GM21390 (cell line): ENCODE measurements at regions not wholly inside any gene's neighbourhood (a gene's known extent, or its start where the extent isn't known, plus 50 kb on each side); places are given as distances from the start of the nearest gene placed in this dataset.
"Not testable (repeated sequence)": the region's sequence is repeated elsewhere in the genome, so short reads cannot be mapped to it uniquely, and the experiment has no call there.

Source experiments
- ATAC-seq: cut with Tn5 transposase; IDR thresholded peaks from one replicate; pipeline ENCODE4 v1.9.1; 2021; ENCODE audit not compliant: unreplicated experiment

DNA sequence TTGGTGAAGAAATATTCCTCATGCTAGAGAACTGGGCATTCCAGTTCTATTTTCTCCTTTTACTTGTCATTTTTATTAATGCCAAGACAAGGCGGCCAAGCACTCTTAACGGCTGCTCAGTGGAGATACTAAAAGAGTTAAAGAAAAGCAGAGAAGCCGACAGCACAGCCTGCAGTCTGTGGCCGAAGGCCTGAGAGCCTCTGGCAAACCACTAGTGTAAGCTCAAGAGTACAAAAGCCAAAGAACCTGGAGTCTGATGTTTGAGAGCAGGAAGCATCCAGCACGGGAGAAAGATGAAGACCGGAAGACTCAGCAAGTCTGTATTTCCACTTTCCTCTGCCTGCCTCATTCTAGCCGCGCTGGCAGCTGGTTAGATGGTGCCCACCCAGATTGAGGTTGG is 167.1 kb upstream of the FUT9 start:
- no peak for ATAC-seq

DNA sequence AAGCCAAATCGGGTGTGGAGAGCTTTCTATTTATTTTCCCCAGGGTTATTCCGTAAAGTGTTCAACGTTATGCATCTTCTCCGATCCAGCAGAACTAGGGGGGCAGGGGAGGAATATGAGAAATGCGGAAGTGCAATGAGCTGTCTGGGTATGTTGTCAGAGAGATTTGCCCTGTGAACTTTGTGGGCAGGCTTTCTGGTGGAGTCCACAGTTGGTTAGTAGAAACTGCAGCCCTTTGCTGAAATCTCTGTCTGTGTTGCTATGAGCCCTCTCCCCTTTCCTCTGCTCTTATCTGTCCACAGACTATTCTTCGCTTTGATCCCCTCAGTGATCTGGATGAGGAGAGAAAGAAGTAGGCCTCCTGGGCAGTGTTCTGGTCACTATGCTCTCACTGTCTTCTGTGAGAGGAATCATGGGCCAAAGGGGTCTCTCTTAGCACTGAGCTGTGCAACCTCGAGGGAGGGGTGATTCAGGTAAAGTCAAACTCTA is 158.9 kb upstream of the FUT9 start:
- no peak for ATAC-seq

DNA sequence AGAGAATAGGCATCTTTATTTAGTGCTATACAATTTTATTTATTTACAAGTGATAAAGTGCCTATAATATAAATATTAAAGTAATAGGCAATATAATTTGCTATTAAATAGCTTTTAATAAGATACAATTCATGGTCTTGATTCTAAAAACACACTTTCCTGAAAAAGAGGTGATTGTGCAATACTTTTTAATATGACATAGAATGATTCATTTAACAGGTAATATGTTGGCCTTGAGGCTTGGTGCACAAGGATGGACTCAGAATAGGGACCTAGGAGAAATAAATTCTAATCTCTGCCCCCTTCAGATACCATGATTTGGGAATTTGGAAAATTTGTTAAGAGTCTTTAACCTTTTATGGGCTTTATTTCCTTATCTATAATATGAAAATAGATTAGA is 149.9 kb upstream of the FUT9 start:
- no peak for ATAC-seq

DNA sequence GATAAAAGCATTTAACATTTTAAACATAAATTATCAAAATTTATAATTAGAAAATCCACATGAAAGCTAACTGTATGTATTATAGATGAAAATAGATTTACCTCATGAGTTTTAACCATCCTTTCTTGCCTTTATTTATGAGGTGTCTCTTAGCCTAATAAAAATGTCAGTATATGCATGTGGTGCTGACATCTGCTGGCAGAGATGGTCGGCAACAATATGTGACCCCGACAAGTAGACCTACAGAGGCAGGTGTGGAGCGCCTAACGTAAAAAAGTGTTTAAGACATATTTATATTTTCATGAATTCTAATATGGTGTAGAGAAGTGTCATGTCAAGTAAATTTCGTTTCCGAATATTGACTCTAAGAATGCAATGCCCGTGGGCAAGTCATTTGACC is 149.0 kb upstream of the FUT9 start:
- no peak for ATAC-seq

DNA sequence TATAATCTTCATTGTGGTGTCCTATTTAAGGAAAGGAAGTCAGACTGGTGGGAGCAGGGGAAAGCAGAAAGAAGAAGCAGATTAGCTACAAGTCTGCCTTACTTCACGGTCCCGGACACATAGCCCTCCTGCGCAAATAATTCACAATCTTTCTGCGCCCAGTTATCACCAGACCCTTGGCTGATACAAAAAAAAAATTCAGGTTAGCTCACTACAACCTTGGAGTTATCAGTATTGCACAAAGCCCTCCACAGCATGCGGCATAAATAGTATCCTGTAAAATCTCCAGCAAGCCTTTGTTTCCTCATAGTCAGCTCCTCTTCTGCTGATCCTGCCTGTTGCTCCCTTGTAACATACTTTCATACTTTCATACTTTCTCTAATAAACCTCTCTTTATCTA is 148.6 kb upstream of the FUT9 start:
- ATAC-seq: no peak

DNA sequence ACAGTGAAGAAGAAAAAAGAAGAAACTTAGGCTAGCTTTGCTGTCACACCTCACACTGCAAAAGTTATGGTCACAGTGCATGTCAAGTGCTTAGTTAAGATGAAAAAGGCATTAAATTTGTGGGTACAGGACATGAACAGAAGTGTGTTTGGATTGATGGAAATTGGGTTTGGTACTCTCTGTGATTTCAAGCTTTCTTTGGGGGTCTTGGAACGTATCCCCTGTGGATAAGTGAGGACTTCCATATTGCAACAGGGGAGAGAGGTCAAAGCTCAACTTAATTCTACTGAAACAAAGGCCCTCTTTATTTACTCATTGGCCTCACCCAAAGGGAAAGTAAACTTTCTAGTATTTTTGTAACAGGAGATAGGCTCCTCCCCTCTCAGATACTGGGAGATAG is 138.3 kb upstream of the FUT9 start:
- no peak for ATAC-seq

DNA sequence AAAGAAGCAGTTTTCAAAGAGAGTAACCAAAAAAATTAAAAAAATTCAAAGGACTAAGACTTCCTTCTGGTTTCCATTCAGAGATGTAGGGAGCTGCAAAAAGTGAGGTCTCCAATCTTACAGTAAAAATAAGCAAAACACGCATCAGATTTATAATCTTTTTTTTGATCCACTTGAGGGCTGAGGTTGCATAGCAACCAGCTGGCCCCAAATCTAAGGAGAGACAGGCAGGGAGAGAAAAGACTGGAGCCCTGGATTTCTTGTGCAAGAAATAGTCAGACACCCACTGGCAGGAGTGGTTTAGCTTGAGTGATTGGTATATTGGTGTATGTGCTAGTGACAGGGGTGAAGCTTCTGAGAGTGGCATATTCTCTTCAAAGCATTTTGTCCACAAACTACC is 135.9 kb upstream of the FUT9 start:
- no peak for ATAC-seq

DNA sequence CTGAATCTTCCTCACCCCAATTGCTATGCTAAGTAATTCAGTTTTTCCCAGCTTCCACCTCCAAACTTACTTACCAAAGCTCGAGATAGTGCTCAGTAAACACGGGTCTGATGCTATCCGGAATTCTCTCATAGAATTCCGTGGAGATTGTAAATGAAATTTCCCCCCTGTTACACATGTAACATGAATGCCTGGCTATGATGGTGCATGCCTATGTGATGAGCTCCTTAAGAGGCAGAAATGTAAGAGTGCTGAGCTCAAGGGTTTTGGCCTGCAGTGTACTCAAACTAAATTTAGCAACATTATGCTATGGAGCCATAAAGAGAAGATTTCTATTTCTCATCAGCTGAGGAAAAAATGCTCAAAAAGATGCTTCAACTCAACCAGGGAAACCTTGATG is 133.4 kb upstream of the FUT9 start:
- no peak for ATAC-seq

DNA sequence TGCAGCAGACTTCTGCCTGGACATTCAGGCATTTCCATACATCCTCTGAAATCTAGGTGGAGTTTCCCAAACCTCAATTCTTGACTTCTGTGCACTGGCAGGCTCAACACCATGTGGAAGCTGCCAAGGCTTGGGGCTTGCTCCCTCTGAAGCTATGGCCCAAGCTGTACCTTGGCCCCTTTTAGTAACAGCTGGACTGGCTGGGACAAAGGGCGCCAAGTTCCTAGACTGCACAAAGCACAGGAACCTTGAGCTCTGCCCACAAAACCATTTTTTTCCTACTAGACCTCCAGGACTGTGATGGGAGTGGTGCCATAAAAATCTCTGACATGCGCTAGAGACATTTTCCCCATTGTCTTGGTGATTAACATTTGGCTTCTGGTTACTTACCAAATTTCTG is 127.1 kb upstream of the FUT9 start:
- ATAC-seq: not testable (repeated sequence)

DNA sequence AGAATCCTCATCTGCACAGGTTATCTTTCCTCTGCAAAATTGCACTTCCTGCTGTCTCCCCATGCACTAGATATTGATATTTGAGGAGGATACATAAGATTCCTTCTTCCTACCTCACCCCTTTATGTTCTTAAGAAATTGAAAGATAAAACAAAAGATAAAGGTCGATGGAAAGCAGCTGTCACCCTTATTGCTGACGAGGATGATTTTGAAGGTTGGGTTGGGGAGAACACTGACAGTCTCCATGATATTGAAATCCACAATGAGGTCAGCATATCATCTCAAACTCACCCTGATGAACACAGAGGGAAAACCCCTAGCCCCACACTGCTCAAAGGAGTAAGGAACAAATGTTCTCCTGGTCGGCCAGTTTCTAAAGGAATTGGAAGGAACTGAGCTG is 110.6 kb upstream of the FUT9 start:
- ATAC-seq: no peak

DNA sequence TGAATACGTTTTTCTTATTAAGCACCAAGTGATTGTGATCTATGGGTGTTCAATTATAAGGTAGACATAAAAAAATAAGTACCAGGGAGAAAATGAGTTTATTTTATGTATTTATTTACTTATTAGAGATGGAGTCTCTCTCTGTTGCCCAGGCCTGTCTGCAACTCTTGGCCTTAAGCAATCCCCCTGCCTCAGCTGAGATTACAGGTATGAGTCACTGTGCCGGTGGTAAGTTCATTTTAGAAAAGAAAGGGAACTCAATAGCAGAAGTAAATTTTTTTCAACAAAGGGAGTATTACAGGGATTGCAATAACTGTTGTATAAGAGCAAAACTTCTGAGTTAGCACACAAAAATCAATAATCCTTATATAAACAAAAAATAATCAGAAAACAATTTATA is 98.7 kb upstream of the FUT9 start:
- ATAC-seq: no peak

DNA sequence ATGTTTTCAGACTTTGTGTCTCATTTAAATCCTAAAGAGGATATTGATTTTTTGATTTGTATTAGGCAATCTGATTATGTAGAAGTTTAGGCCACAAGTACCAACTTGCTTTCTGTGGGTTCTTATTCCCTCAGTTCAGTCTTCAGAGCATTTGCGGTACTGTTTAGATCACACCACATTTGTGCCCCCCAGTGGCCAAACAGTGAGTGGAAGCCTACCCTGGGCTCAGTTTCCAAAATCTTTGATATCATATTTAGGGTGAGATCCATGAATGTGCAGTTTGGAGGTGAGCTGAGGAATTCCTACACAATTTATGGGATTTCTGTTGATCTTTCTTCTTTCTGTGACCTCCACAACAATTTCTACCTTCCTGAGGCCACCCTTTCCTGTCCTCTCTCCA is 92.3 kb upstream of the FUT9 start:
- ATAC-seq: no peak

DNA sequence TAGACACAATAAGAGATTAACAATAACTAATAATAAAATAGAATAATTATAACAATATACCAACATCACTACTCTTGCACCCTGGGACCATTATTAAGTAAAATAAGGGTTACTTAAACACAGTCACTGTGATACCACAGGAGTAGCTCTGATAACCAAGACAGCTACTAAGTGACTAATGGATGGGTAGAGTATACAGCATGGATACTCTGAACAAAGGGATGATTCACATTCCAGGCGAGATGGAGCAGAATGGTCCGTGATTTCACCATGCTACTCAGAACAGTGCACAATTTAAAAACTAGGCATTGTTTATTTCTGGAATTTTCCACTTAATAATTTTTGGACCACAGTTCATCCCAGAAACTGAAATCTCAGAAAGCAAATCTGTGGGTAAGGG is 80.0 kb upstream of the FUT9 start:
- ATAC-seq: no peak

DNA sequence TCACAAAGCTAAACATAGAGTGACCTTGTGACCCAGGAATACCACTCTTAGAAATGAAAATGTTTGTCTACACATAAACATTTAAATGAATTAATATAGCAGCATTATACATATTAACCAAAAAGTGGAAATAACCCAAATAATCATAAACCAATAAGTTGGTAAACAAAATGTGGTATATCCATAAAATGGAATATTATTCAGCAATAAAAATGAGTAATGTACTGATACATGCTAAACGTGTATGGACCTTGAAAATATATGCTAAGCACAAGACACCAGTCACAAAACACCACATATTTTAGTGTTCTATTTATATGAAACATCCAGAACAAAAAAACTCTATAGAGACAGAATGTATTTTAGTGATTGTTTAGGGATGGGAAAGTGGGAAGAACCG is 68.9 kb upstream of the FUT9 start:
- ATAC-seq: no peak

DNA sequence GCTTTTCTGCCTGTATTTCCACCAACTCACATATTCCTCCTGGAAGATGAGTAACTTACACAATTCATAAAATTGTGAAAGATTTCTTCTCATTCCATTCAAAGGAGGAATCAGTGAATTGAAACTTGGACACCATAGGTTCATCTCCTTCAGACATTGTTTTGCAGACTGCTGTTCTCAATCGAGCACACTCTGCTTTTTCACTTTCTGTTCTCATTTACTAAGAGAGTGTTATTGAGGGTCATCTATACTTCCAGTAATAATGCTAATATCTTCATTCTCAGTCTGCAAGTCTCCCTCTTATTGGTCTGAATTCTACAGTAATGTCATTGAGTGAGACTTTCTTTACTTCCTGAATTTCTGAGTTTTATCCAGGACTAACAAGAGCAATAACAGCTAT is 67.5 kb upstream of the FUT9 start:
- ATAC-seq: no peak

DNA sequence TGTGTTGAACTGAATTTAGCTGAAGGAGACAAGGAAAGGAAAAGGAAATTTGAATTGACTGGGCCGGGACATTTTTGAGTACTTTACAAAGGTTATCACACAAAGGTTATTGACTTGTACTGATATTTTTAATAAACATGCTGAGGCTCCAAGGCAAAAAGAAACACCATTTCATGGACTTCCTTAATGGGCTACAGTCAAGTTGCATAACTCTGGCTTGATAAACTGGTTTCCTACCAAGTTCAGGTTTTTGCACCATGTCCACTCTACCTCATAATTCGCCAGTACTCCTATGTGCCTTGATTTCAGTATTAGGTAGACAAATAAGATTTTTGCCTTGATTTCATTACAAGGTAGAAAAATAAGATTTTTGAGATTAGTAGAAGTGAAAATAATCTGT is 65.8 kb upstream of the FUT9 start:
- ATAC-seq: no peak

DNA sequence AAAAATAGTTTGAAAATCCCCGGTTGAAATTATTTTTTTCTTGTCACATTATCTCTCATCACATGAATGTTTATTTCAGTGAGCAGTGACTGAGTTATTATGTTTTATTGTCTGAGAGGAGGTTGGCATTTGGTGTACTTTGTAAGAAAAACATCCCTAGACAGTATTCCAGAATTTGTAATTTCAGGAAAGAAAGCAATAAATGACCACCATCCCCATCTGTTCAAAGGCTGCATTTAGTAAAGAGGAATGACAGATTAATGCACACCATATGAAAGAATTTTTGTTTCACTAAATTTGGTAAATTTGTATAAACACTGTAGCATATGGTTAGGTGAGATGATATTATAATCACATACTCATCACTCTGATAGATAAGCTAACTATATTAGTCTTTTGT is 57.1 kb upstream of the FUT9 start:
- ATAC-seq: no peak

DNA sequence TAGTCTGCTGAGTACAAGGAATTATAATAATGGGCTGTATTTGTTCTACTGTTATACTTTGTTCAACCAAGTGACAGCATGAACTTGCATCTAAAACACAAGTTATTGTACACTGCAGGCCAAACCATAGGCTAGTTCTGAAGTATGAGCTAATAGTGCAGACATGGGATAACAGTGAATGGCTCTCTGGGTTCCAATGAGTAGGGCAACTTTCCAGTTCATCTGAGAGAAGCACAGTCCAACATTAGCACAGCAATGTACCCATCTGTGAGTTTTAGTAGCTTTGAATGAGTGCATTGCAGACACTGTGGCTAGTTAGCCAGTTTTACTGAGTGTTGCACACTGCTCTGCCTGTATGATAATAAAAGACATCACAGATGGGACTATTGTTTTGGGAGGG is 56.5 kb upstream of the FUT9 start:
- no peak for ATAC-seq
